Astrocyte (in vitro differentiated cells and primary cell): ENCODE measurements at regions not wholly inside any gene's neighbourhood (a gene's known extent, or its start where the extent isn't known, plus 50 kb on each side); places are given as distances from the start of the nearest gene placed in this dataset.

Source experiments
- CTCF ChIP-seq: IDR thresholded peaks from 2 replicates; pipeline ENCODE4 v1.5.1; 2011; ENCODE audit warnings: low read depth, mild to moderate bottlenecking, inconsistent platforms, low read length, moderate library complexity; ENCODE audit not compliant: insufficient read depth
- EZH2 ChIP-seq: IDR thresholded peaks from 2 replicates; pipeline ENCODE4 v1.6.1; 2012; ENCODE audit warnings: mild to moderate bottlenecking, low read length, inconsistent platforms; ENCODE audit not compliant: insufficient read depth

GRCh38 chr5:6950250-6950649 lies 237.0 kb downstream of the TENT4A start:
- TF ChIP-seq CTCF (no peak), EZH2 (no peak)
